ENCODE measurements at regions not wholly inside any gene's neighbourhood (a gene's known extent, or its start where the extent isn't known, plus 50 kb on each side); places are given as distances from the start of the nearest gene placed in this dataset.

- no peak for TF ChIP-seq CTCF (IDR thresholded peaks at IDR 0.05)
- no peak for TF ChIP-seq ZFX (IDR thresholded peaks at IDR 0.05; ENCODE audit: borderline replicate concordance)
These were observed 133.4 kb downstream of the JCAD start for GRCh38 chr10:29925771-29926692.
